Endothelial cell (in vitro differentiated cells): ENCODE measurements at regions not wholly inside any gene's neighbourhood (a gene's known extent, or its start where the extent isn't known, plus 50 kb on each side); places are given as distances from the start of the nearest gene placed in this dataset.

Experiments
- DNase-seq: peaks from one replicate; pipeline ENCODE4 v3.0.0; 2021; ENCODE audit warnings: low spot score
- H3K27ac Mint-ChIP-seq: one replicate; pipeline ENCODE4 v1.8.0; 2021; ENCODE audit warnings: mixed read lengths, inconsistent platforms; ENCODE audit not compliant: unreplicated experiment
- H3K27me3 Mint-ChIP-seq: one replicate; pipeline ENCODE4 v1.8.0; 2021; ENCODE audit warnings: mild to moderate bottlenecking, moderate library complexity, mixed read lengths, inconsistent platforms; ENCODE audit not compliant: unreplicated experiment
- H3K36me3 Mint-ChIP-seq: one replicate; pipeline ENCODE4 v1.8.0; 2021; ENCODE audit warnings: mild to moderate bottlenecking, low read depth, mixed read lengths, inconsistent platforms; ENCODE audit not compliant: unreplicated experiment
- H3K4me1 Mint-ChIP-seq: one replicate; pipeline ENCODE4 v1.8.0; 2021; ENCODE audit warnings: mild to moderate bottlenecking, mixed read lengths, inconsistent platforms; ENCODE audit not compliant: unreplicated experiment
- H3K4me3 Mint-ChIP-seq: one replicate; pipeline ENCODE4 v1.8.0; 2021; ENCODE audit warnings: mild to moderate bottlenecking, mixed read lengths, inconsistent platforms; ENCODE audit not compliant: unreplicated experiment
- H3K9me3 Mint-ChIP-seq: one replicate; pipeline ENCODE4 v1.8.0; 2021; ENCODE audit warnings: mixed read lengths, inconsistent platforms; ENCODE audit not compliant: unreplicated experiment
- TF ChIP-seq, protein P1 (sequence below): fragments of 200-600 bp; sonication (generic); IDR thresholded peaks from one replicate; pipeline ENCODE4 v1.5.0; 2021; ENCODE audit warnings: antibody characterized with exemption; ENCODE audit not compliant: unreplicated experiment

DNA sequence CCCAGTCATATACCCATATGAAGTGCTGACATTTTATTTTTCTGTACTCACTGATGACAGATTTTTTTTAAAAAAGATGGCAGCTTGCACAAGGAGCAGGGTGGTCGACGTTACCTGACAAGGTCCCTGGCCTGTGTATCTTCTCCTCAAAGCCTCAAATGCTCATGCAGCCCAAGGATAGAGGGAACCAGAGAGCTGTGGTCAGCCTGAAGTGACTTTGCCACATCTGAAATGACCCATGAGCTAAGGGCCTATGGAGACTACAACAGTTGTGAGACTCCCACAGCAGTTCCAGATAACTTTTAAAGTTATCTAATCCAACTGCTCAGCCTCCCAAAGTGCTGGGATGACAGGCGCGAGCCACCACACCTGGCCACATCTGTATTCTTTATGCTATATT, 131.1 kb downstream of the GLUL start:
- TF ChIP-seq, protein P1, sequence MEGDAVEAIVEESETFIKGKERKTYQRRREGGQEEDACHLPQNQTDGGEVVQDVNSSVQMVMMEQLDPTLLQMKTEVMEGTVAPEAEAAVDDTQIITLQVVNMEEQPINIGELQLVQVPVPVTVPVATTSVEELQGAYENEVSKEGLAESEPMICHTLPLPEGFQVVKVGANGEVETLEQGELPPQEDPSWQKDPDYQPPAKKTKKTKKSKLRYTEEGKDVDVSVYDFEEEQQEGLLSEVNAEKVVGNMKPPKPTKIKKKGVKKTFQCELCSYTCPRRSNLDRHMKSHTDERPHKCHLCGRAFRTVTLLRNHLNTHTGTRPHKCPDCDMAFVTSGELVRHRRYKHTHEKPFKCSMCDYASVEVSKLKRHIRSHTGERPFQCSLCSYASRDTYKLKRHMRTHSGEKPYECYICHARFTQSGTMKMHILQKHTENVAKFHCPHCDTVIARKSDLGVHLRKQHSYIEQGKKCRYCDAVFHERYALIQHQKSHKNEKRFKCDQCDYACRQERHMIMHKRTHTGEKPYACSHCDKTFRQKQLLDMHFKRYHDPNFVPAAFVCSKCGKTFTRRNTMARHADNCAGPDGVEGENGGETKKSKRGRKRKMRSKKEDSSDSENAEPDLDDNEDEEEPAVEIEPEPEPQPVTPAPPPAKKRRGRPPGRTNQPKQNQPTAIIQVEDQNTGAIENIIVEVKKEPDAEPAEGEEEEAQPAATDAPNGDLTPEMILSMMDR: no peak
- Mint-ChIP-seq H3K4me3 (no peak overlapping the region), H3K4me1 (no peaks in the 10 kb centered on the region), H3K36me3 (no peaks in the 10 kb centered on the region), H3K27me3 (peaks cover 2% of the 10 kb centered on the region), H3K27ac (no peak overlapping the region), H3K9me3 (no peaks in the 10 kb centered on the region)
- no peak for DNase-seq

DNA sequence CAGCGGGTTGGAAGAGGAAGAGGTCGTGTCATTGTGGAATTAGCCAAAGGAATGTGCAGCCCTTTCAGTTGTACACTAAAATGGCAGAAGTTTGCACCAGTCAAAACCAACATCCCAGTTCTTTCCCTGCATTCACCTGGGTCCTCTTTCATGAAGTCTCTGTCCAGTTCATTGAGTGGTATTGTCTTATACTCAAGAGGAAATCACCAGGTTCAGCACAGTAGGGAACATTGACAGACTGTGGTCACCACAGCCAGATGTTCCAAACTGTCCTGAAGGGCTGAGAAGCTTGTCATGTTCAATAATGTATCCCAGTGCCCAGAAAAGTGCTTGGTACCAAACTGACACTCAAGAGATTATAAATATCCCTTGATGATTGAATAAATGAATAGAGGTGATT, 131.6 kb downstream of the GLUL start:
- TF ChIP-seq, protein P1: no peak
- peaks cover 2% of the 10 kb centered on the region for H3K27me3 Mint-ChIP-seq
- H3K27ac Mint-ChIP-seq: no peak overlapping the region
- no peaks in the 10 kb centered on the region for H3K4me1 Mint-ChIP-seq
- no peaks in the 10 kb centered on the region for H3K9me3 Mint-ChIP-seq
- H3K36me3 Mint-ChIP-seq: no peaks in the 10 kb centered on the region
- no peak overlapping the region for H3K4me3 Mint-ChIP-seq
- no peak for DNase-seq

DNA sequence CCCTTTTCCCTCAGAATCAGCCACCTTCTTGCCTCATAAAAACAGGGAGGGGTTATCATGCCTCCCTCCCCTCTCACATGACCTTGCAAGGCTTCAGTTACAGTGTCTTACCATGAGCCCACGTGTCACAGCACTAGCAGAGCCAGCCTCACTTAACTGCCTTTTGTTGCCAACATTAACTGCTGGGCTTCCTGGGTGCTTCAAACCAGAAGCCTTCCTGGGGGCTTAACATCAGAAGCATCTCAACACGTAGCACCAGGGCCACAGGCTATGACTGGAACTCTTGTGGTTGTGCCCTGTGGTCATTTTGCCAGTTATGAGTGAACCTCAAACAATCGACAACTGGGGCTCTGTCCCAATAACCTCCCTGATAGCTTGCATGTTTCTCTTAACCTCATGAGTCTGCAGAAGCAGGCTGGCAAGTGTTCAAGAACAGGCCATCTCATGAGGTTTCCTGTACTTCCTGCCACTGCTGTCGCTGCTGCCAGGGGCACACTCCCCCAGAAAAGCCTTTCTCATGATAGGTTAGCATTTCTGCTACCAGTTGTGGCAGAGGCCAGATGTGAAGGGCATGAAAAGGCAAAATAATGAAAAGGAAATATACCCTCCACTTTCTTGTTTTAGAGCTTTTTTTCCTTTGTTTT, 132.2 kb downstream of the GLUL start:
- Mint-ChIP-seq H3K9me3 (no peaks in the 10 kb centered on the region), H3K4me1 (no peaks in the 10 kb centered on the region), H3K27me3 (peaks cover 2% of the 10 kb centered on the region), H3K36me3 (no peaks in the 10 kb centered on the region), H3K27ac (no peak overlapping the region), H3K4me3 (no peak overlapping the region)
- DNase-seq: no peak
- TF ChIP-seq, protein P1: no peak

DNA sequence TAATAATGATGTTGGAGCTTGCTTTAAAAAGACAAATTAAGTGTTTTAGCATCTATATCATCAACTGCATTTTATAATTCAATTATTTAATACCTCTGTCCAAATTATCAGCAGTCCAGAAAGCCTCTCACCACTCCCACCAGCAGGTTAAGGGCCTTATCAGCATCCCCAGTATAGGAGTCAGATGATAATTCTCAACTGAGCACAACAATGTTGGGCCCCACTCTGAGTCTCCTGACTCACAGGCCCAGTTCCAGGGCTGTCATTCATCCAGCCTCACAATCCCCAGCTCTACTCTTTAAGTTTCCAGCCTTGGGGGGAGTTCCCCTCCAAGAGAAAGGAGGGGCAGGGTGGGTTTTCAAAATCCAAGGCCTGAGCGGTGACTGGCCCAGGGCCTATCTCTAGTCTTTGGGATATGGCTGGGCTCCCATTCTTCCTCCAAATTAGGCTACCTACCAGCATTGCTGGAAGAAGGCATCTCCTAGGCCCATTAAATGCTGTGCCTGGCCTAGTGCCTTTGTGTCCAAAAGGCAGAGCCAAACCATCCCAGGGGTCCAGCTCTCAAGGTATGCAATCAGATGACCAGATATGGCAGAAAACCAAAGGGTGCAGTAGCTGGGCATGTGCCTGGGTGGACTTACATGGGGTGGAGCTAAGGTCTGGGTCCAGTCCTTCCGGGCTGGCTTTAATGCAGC, 134.1 kb downstream of the GLUL start:
- Mint-ChIP-seq H3K27me3 (peaks cover 2% of the 10 kb centered on the region), H3K27ac (no peak overlapping the region), H3K4me3 (no peak overlapping the region), H3K36me3 (no peaks in the 10 kb centered on the region), H3K4me1 (no peaks in the 10 kb centered on the region), H3K9me3 (no peaks in the 10 kb centered on the region)
- TF ChIP-seq, protein P1: no peak
- no peak for DNase-seq

DNA sequence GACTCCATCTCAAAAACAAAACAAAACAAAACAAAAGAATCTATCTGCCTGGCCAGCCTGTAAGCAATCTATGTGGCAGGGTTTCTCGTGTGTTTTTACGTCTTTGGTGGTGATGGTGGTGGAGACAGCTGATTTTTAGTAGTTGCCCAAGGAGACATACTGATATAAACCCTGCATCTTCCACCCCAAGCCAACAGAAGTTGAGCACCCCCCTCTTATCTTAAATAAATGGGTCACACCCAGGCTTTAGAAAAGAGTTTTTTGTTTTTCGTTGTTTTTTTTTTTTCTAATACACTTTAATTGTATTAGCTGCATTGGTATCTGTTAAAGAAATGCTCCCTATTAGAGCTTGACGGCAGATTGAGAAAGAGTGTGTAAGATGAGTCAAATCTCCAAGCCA, 134.7 kb downstream of the GLUL start:
- no peak for DNase-seq
- Mint-ChIP-seq H3K4me3 (no peak overlapping the region), H3K27me3 (peaks cover 2% of the 10 kb centered on the region), H3K4me1 (no peaks in the 10 kb centered on the region), H3K9me3 (no peaks in the 10 kb centered on the region), H3K36me3 (no peaks in the 10 kb centered on the region), H3K27ac (no peak overlapping the region)
- TF ChIP-seq, protein P1: no peak
